ENCODE measurements at regions not wholly inside any gene's neighbourhood (a gene's known extent, or its start where the extent isn't known, plus 50 kb on each side); places are given as distances from the start of the nearest gene placed in this dataset.

DNA sequence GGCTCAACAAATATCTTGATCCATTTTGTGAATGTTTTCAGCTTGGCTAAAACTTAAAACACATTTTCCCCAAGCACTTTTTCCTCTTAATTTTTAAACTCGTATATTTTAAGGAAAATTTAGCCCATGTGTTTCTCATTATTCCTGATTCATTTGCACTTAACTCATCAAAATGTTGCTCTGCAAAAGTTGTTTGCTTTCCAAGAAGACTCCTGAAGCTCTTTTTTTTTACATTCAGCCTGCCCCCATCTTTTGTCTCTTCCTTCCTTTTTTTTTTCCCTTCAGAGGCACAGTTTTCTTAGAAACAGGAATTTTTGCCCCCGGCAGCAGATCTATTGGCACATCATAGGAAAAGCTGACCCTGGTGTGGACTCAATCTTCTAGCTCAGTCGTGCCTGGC, 155.0 kb upstream of the SALL1 start:
- Histone ChIP-seq H3K27me3 (ENCODE audit: control insufficient read depth in 5 of 5, insufficient read depth in 4 of 5, low read length in 5 of 5) (no peaks in the 10 kb centered on the region), H3K27ac (ENCODE audit: low read depth, low read length) (no peak overlapping the region), H3K9me3 (ENCODE audit: control insufficient read depth in 5 of 5, low read length in 5 of 5) (no peaks in the 10 kb centered on the region), H3K9ac (ENCODE audit: low read length in 5 of 5) (no peak overlapping the region), H3K4me3 (ENCODE audit: low read depth in 1 of 5, low read length in 5 of 5) (no peak overlapping the region), H3K36me3 (ENCODE audit: control insufficient read depth in 5 of 5, insufficient read depth in 5 of 5, low read length in 5 of 5) (no peaks in the 10 kb centered on the region), H3K4me1 (ENCODE audit: control insufficient read depth in 5 of 5, insufficient read depth in 5 of 5, low read length in 5 of 5) (no peaks in the 10 kb centered on the region)

GRCh38 chr16:51305337-51305736, 154.3 kb upstream of the SALL1 start:
- no peaks in the 10 kb centered on the region for H3K4me1 ChIP-seq (ENCODE audit: control insufficient read depth in 5 of 5, insufficient read depth in 5 of 5, low read length in 5 of 5)
- no peaks in the 10 kb centered on the region for H3K27me3 ChIP-seq (ENCODE audit: control insufficient read depth in 5 of 5, insufficient read depth in 4 of 5, low read length in 5 of 5)
- H3K4me3 ChIP-seq (ENCODE audit: low read depth in 1 of 5, low read length in 5 of 5) = no peak overlapping the region
- no peaks in the 10 kb centered on the region for H3K9me3 ChIP-seq (ENCODE audit: control insufficient read depth in 5 of 5, low read length in 5 of 5)
- no peak overlapping the region for H3K27ac ChIP-seq (ENCODE audit: low read depth, low read length)
- no peak overlapping the region for H3K9ac ChIP-seq (ENCODE audit: low read length in 5 of 5)
- H3K36me3 ChIP-seq (ENCODE audit: control insufficient read depth in 5 of 5, insufficient read depth in 5 of 5, low read length in 5 of 5) = no peaks in the 10 kb centered on the region

DNA sequence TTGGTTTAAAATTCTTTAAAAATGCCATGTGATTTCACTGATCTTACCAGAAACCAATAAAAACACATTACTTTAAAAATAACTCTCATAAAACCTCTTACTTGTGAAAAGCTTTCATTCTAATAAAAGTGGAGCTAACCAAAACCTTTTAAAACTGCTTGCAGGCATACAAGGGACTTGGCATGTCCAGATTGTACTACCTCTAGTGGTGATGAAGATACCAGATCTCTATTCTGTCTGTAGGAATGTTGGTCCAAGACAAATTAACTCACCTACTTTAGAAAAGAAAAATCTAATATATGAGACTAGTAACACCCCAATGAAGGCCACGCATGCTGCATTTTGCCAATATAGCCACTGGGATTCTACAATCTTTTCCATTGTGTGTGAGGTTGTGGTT, 151.0 kb upstream of the SALL1 start:
- no peak overlapping the region for H3K9ac ChIP-seq (ENCODE audit: low read length in 5 of 5)
- no peaks in the 10 kb centered on the region for H3K4me1 ChIP-seq (ENCODE audit: control insufficient read depth in 5 of 5, insufficient read depth in 5 of 5, low read length in 5 of 5)
- no peak overlapping the region for H3K27ac ChIP-seq (ENCODE audit: low read depth, low read length)
- no peaks in the 10 kb centered on the region for H3K36me3 ChIP-seq (ENCODE audit: control insufficient read depth in 5 of 5, insufficient read depth in 5 of 5, low read length in 5 of 5)
- peaks cover 0 to 15% (median 8%) of the 10 kb centered on the region in 5 donors for H3K9me3 ChIP-seq (ENCODE audit: control insufficient read depth in 5 of 5, low read length in 5 of 5)
- no peak overlapping the region for H3K4me3 ChIP-seq (ENCODE audit: low read depth in 1 of 5, low read length in 5 of 5)
- no peaks in the 10 kb centered on the region for H3K27me3 ChIP-seq (ENCODE audit: control insufficient read depth in 5 of 5, insufficient read depth in 4 of 5, low read length in 5 of 5)

- Histone ChIP-seq H3K4me1 (ENCODE audit: control insufficient read depth in 5 of 5, insufficient read depth in 5 of 5, low read length in 5 of 5) (no peaks in the 10 kb centered on the region), H3K4me3 (ENCODE audit: low read depth in 1 of 5, low read length in 5 of 5) (no peak overlapping the region), H3K27me3 (ENCODE audit: control insufficient read depth in 5 of 5, insufficient read depth in 4 of 5, low read length in 5 of 5) (no peaks in the 10 kb centered on the region), H3K27ac (ENCODE audit: low read depth, low read length) (no peak overlapping the region), H3K9ac (ENCODE audit: low read length in 5 of 5) (no peak overlapping the region), H3K9me3 (ENCODE audit: control insufficient read depth in 5 of 5, low read length in 5 of 5) (peaks cover 0 to 15% (median 10%) of the 10 kb centered on the region in 5 donors), H3K36me3 (ENCODE audit: control insufficient read depth in 5 of 5, insufficient read depth in 5 of 5, low read length in 5 of 5) (no peaks in the 10 kb centered on the region)
Measured at GRCh38 chr16:51298800-51299199, 147.7 kb upstream of the SALL1 start.

GRCh38 chr16:51290442-51291285, 139.6 kb upstream of the SALL1 start:
- Histone ChIP-seq H3K27me3 (ENCODE audit: control insufficient read depth in 5 of 5, insufficient read depth in 4 of 5, low read length in 5 of 5) (no peaks in the 10 kb centered on the region), H3K4me1 (ENCODE audit: control insufficient read depth in 5 of 5, insufficient read depth in 5 of 5, low read length in 5 of 5) (peaks cover 0 to 3% (median 0%) of the 10 kb centered on the region in 5 donors), H3K36me3 (ENCODE audit: control insufficient read depth in 5 of 5, insufficient read depth in 5 of 5, low read length in 5 of 5) (no peaks in the 10 kb centered on the region), H3K9ac (ENCODE audit: low read length in 5 of 5) (no peak overlapping the region), H3K27ac (ENCODE audit: low read depth, low read length) (no peak overlapping the region), H3K4me3 (ENCODE audit: low read depth in 1 of 5, low read length in 5 of 5) (no peak overlapping the region), H3K9me3 (ENCODE audit: control insufficient read depth in 5 of 5, low read length in 5 of 5) (peaks cover 0 to 4% (median 0%) of the 10 kb centered on the region in 5 donors)

DNA sequence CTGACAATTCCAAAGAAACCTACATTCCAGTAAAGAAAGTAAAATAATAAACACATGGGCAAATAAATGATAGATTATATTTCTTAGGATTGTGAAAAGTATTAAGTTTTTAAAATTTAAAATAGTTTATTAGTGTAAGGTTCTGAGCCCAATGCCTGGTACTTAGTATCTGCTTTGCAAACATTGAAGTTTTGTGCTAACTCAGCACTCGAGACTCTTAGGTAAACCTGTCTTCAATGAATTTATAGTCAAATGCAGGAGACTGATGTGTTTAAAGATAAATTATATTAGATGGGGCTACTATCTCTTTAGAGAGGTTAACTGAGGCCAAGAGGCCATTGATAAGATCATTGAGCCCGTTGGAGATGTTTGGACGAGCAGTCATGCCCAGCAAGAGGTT, 138.3 kb upstream of the SALL1 start:
- peaks cover 0 to 3% (median 0%) of the 10 kb centered on the region in 5 donors for H3K4me1 ChIP-seq (ENCODE audit: control insufficient read depth in 5 of 5, insufficient read depth in 5 of 5, low read length in 5 of 5)
- no peaks in the 10 kb centered on the region for H3K36me3 ChIP-seq (ENCODE audit: control insufficient read depth in 5 of 5, insufficient read depth in 5 of 5, low read length in 5 of 5)
- no peak overlapping the region for H3K27ac ChIP-seq (ENCODE audit: low read depth, low read length)
- no peak overlapping the region for H3K4me3 ChIP-seq (ENCODE audit: low read depth in 1 of 5, low read length in 5 of 5)
- no peak overlapping the region for H3K9ac ChIP-seq (ENCODE audit: low read length in 5 of 5)
- peaks cover 0 to 5% (median 0%) of the 10 kb centered on the region in 5 donors for H3K9me3 ChIP-seq (ENCODE audit: control insufficient read depth in 5 of 5, low read length in 5 of 5)
- no peaks in the 10 kb centered on the region for H3K27me3 ChIP-seq (ENCODE audit: control insufficient read depth in 5 of 5, insufficient read depth in 4 of 5, low read length in 5 of 5)

GRCh38 chr16:51287121-51287755, 136.2 kb upstream of the SALL1 start:
- Histone ChIP-seq H3K27me3 (ENCODE audit: control insufficient read depth in 5 of 5, insufficient read depth in 4 of 5, low read length in 5 of 5) (peaks cover 0 to 7% (median 0%) of the 10 kb centered on the region in 5 donors), H3K4me1 (ENCODE audit: control insufficient read depth in 5 of 5, insufficient read depth in 5 of 5, low read length in 5 of 5) (peaks cover 0 to 3% (median 0%) of the 10 kb centered on the region in 5 donors), H3K9ac (ENCODE audit: low read length in 5 of 5) (no peak overlapping the region), H3K36me3 (ENCODE audit: control insufficient read depth in 5 of 5, insufficient read depth in 5 of 5, low read length in 5 of 5) (no peaks in the 10 kb centered on the region), H3K27ac (ENCODE audit: low read depth, low read length) (no peak overlapping the region), H3K9me3 (ENCODE audit: control insufficient read depth in 5 of 5, low read length in 5 of 5) (peaks cover 0 to 5% (median 0%) of the 10 kb centered on the region in 5 donors), H3K4me3 (ENCODE audit: low read depth in 1 of 5, low read length in 5 of 5) (no peak overlapping the region)

DNA sequence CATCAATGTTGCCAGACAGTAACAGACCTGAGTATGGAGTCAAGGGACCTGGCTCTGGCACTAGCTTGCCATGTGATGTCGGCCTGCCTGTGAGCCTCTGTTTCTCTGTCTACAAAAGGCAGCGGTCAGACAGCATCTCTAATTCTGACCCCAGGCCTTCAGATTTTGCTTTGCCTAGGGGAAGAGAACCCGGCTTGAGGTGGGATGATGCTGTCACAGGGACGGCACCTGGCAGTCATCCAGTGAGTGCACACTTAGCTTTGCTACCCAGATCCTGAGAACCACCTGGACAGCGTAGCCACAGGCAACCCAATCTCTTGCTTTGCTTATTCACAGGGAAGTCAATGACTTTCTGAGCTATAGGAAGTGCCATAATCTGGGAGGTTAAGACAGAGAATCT, 135.2 kb upstream of the SALL1 start:
- H3K4me3 ChIP-seq (ENCODE audit: low read depth in 1 of 5, low read length in 5 of 5) = no peak overlapping the region
- H3K9me3 ChIP-seq (ENCODE audit: control insufficient read depth in 5 of 5, low read length in 5 of 5) = peaks cover 0 to 5% (median 0%) of the 10 kb centered on the region in 5 donors
- H3K27me3 ChIP-seq (ENCODE audit: control insufficient read depth in 5 of 5, insufficient read depth in 4 of 5, low read length in 5 of 5) = peaks cover 0 to 7% (median 0%) of the 10 kb centered on the region in 5 donors
- H3K9ac ChIP-seq (ENCODE audit: low read length in 5 of 5) = no peak overlapping the region
- peaks cover 0 to 3% (median 0%) of the 10 kb centered on the region in 5 donors for H3K4me1 ChIP-seq (ENCODE audit: control insufficient read depth in 5 of 5, insufficient read depth in 5 of 5, low read length in 5 of 5)
- no peaks in the 10 kb centered on the region for H3K36me3 ChIP-seq (ENCODE audit: control insufficient read depth in 5 of 5, insufficient read depth in 5 of 5, low read length in 5 of 5)
- no peak overlapping the region for H3K27ac ChIP-seq (ENCODE audit: low read depth, low read length)

DNA sequence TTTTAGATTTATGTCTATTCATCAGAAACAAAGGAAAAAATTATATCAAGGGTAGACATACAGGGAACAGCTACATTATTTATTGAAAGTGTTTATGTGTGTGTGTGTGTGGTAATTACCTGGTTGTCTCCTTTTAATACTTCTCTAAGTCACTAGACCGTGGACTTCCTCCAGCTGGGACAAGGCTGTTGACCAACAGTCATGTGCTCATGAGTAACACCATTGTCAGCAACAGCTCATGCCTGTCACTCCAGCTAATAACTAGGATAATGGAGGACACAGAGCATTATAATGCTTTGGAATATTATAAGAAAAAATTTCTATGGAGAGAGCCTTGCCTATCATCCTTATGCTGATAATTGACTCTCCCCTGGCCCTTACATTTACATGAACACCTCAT, 125.3 kb upstream of the SALL1 start:
- H3K9ac ChIP-seq (ENCODE audit: low read length in 5 of 5) = no peak overlapping the region
- H3K4me3 ChIP-seq (ENCODE audit: low read depth in 1 of 5, low read length in 5 of 5) = no peak overlapping the region
- peaks cover 0 to 8% (median 4%) of the 10 kb centered on the region in 5 donors for H3K9me3 ChIP-seq (ENCODE audit: control insufficient read depth in 5 of 5, low read length in 5 of 5)
- H3K36me3 ChIP-seq (ENCODE audit: control insufficient read depth in 5 of 5, insufficient read depth in 5 of 5, low read length in 5 of 5) = no peaks in the 10 kb centered on the region
- H3K27me3 ChIP-seq (ENCODE audit: control insufficient read depth in 5 of 5, insufficient read depth in 4 of 5, low read length in 5 of 5) = no peaks in the 10 kb centered on the region
- no peaks in the 10 kb centered on the region for H3K4me1 ChIP-seq (ENCODE audit: control insufficient read depth in 5 of 5, insufficient read depth in 5 of 5, low read length in 5 of 5)
- no peak overlapping the region for H3K27ac ChIP-seq (ENCODE audit: low read depth, low read length)

DNA sequence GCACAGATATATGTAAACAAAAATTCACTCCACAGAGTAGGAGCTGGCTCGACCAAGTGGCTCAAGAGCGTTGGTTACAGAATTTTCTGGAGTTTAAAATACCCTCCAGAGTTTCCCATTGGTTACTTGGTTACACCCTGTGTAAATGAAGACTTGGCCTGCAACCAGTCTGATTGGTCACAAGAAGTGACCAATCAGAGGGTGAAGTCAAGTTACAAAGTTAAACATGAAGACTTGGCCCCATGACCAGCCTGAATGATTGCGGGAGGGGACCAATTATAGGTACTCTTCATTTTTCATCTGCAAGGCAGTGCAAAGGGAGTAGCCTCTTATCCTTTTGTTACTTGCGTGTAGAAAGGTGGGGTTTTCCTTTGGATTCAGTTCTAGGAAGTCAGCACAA, 121.3 kb upstream of the SALL1 start:
- Histone ChIP-seq H3K4me3 (ENCODE audit: low read depth in 1 of 5, low read length in 5 of 5) (no peak overlapping the region), H3K27ac (ENCODE audit: low read depth, low read length) (no peak overlapping the region), H3K9me3 (ENCODE audit: control insufficient read depth in 5 of 5, low read length in 5 of 5) (peaks cover 2 to 13% (median 10%) of the 10 kb centered on the region in 5 donors), H3K4me1 (ENCODE audit: control insufficient read depth in 5 of 5, insufficient read depth in 5 of 5, low read length in 5 of 5) (no peaks in the 10 kb centered on the region), H3K9ac (ENCODE audit: low read length in 5 of 5) (no peak overlapping the region), H3K27me3 (ENCODE audit: control insufficient read depth in 5 of 5, insufficient read depth in 4 of 5, low read length in 5 of 5) (no peaks in the 10 kb centered on the region), H3K36me3 (ENCODE audit: control insufficient read depth in 5 of 5, insufficient read depth in 5 of 5, low read length in 5 of 5) (no peaks in the 10 kb centered on the region)

Measured in subcutaneous abdominal adipose tissue (tissue), 5 donors.